B cell (primary cell): ENCODE measurements at regions not wholly inside any gene's neighbourhood (a gene's known extent, or its start where the extent isn't known, plus 50 kb on each side); places are given as distances from the start of the nearest gene placed in this dataset.
A peak's percentile ranks its signal among the peaks of the same experiment; 100 is the strongest.

Experiments used
- ATAC-seq: fragments of 200-7000 bp; cut with Tn5 transposase; one replicate; pipeline ENCODE4 v1.10.0; 2021; ENCODE audit warnings: low read depth, mild to moderate bottlenecking, moderate number of reproducible peaks, moderate library complexity
- CTCF ChIA-PET: fragments of 350-600 bp; sonication (Branson Sonifier 250); formaldehyde crosslinking; loops from one replicate; lab custom pipeline; 2021; ENCODE audit warnings: antibody characterized with exemption, inconsistent platforms; lab: Charles Lee
- POLR2A ChIA-PET: fragments of 350-600 bp; sonication (Branson Sonifier 250); formaldehyde crosslinking; loops from one replicate; lab custom pipeline; 2021; ENCODE audit warnings: antibody characterized with exemption; lab: Charles Lee
- DNase-seq: peaks from one replicate; pipeline ENCODE4 v3.0.0; 2013
- H2AFZ ChIP-seq: 2 replicates; pipeline ENCODE4 v1.6.1; 2012; ENCODE audit warnings: mild to moderate bottlenecking, low read depth, low read length; ENCODE audit not compliant: insufficient read depth, poor library complexity, severe bottlenecking
- H3K27ac ChIP-seq, 2 donors: 1 replicate in 1 of 2; 2 replicates in 1 of 2; pipeline ENCODE4 v1.5.1; 2012 to 2013; ENCODE audit warnings: low read length in 2 of 2, mild to moderate bottlenecking in 2 of 2, moderate library complexity in 1 of 2
- H3K27me3 ChIP-seq, 4 experiments: fragments of 200-600 bp in 1 of 4; sonication (generic) in 1 of 4; replicated peaks in 1 of 4; 1 replicate in 2 of 4; 2 replicates in 2 of 4; pipeline versions ENCODE4 v1.6.1 to v1.7.0; 2013 to 2016; ENCODE audit warnings: low read length in 3 of 4, mild to moderate bottlenecking in 2 of 4, mixed read lengths in 1 of 4, moderate library complexity in 1 of 4; ENCODE audit not compliant: insufficient read depth in 4 of 4, control insufficient read depth in 3 of 4; ENCODE audit errors: control extremely low read depth in 1 of 4
- H3K36me3 ChIP-seq, 2 experiments: replicated peaks in 1 of 2; 1 replicate in 1 of 2; 2 replicates in 1 of 2; pipeline versions ENCODE4 v1.6.1 to v1.7.1; 2013; ENCODE audit warnings: low read length in 1 of 2; ENCODE audit not compliant: insufficient read depth in 2 of 2, control insufficient read depth in 1 of 2; ENCODE audit errors: control extremely low read depth in 1 of 2, extremely low read depth in 1 of 2
- H3K4me1 ChIP-seq, 2 donors: fragments of 200-600 bp in 1 of 2; sonication (generic) in 1 of 2; 1 replicate in 1 of 2; 2 replicates in 1 of 2; pipeline versions ENCODE4 v1.5.1 to v1.6.1; 2013 to 2017; ENCODE audit warnings: low read length in 2 of 2; ENCODE audit not compliant: control insufficient read depth in 2 of 2, insufficient read depth in 2 of 2
- H3K4me2 ChIP-seq: replicated peaks from 2 replicates; pipeline ENCODE3; 2012; ENCODE audit warnings: mild to moderate bottlenecking, low read depth, low read length; ENCODE audit not compliant: poor library complexity, severe bottlenecking
- H3K4me3 ChIP-seq, 5 experiments: fragments of 200-600 bp in 1 of 5; sonication (generic) in 1 of 5; 1 replicate in 3 of 5; 2 replicates in 2 of 5; pipeline versions ENCODE4 v1.5.1 to v1.7.0; 2011 to 2016; ENCODE audit warnings: low read length in 4 of 5, mild to moderate bottlenecking in 4 of 5, low read depth in 2 of 5, control low read depth in 1 of 5, moderate library complexity in 1 of 5; ENCODE audit not compliant: insufficient read depth in 1 of 5; ENCODE audit errors: control extremely low read depth in 1 of 5, extremely low read depth in 1 of 5
- H3K79me2 ChIP-seq: fragments of 200-600 bp; sonication (generic); one replicate; pipeline ENCODE4 v1.6.0; 2016; ENCODE audit warnings: low read length; ENCODE audit not compliant: control insufficient read depth, insufficient read depth
- H3K9ac ChIP-seq: fragments of 200-600 bp; sonication (generic); 2 replicates; pipeline ENCODE4 v1.6.1; 2017; ENCODE audit warnings: mild to moderate bottlenecking, low read length, moderate library complexity
- H3K9me3 ChIP-seq, 3 donors: one replicate each; pipeline versions ENCODE4 v1.6.1 to v1.7.1; 2013; ENCODE audit warnings: low read length in 2 of 3; ENCODE audit not compliant: control insufficient read depth in 2 of 3, insufficient read depth in 1 of 3; ENCODE audit errors: control extremely low read depth in 1 of 3
- H4K20me1 ChIP-seq: 2 replicates; pipeline ENCODE4 v1.6.0; 2012; ENCODE audit warnings: mild to moderate bottlenecking, low read length; ENCODE audit not compliant: insufficient read depth, control insufficient read depth, poor library complexity, severe bottlenecking
- H3K27ac Mint-ChIP-seq: one replicate; pipeline ENCODE4 v1.8.0; 2021; ENCODE audit warnings: mixed read lengths
- H3K27me3 Mint-ChIP-seq: one replicate; pipeline ENCODE4 v1.8.0; 2021; ENCODE audit warnings: mixed read lengths
- H3K4me1 Mint-ChIP-seq: one replicate; pipeline ENCODE4 v1.8.0; 2021; ENCODE audit warnings: mixed read lengths
- H3K4me3 Mint-ChIP-seq: one replicate; pipeline ENCODE4 v1.8.0; 2021; ENCODE audit warnings: mixed read lengths
- H3K9me3 Mint-ChIP-seq: one replicate; pipeline ENCODE4 v1.8.0; 2022; ENCODE audit warnings: mixed read lengths; ENCODE audit not compliant: insufficient read depth
- CTCF ChIP-seq: fragments of 200-600 bp; IDR thresholded peaks from one replicate; pipeline ENCODE4 v1.8.0; 2022; ENCODE audit warnings: antibody characterized with exemption, mild to moderate bottlenecking
- EZH2 ChIP-seq: IDR thresholded peaks from 2 replicates; pipeline ENCODE4 v1.6.1; 2012; ENCODE audit warnings: borderline replicate concordance, low read depth, mild to moderate bottlenecking, moderate library complexity, low read length; ENCODE audit not compliant: insufficient read depth, poor library complexity, severe bottlenecking
- WGBS: methylation state at CpG from one replicate; pipeline ENCODE4 v1.1.5; 2013; ENCODE audit warnings: missing lambda C conversion rate; ENCODE audit not compliant: insufficient coverage; 5-methylcytosine and 5-hydroxymethylcytosine counted together
- intact Hi-C: fragments of 100-400 bp; cut with micrococcal nuclease; formaldehyde crosslinking; loops from one replicate; pipeline ENCODE4 v1.10.0; 2022

GRCh38 chr21:20443558-20444155 lies 554.6 kb upstream of the NCAM2 start:
- H3K27me3 Mint-ChIP-seq = no peaks in the 10 kb centered on the region
- no peaks in the 10 kb centered on the region for H3K4me1 Mint-ChIP-seq
- Histone ChIP-seq H3K4me1 (no peaks in the 10 kb centered on the region), H3K36me3 (no peaks in the 10 kb centered on the region), H3K9ac (no peak overlapping the region), H3K4me3 (no peak overlapping the region), H3K9me3 (peaks cover 0 to 4% (median 0%) of the 10 kb centered on the region in 3 donors), H3K4me2 (no peak overlapping the region), H3K27me3 (no peaks in the 10 kb centered on the region), H3K79me2 (no peaks in the 10 kb centered on the region), H3K27ac (no peak overlapping the region), H4K20me1 (no peaks in the 10 kb centered on the region), H2AFZ (no peak overlapping the region)
- intact Hi-C loops = no loop called here
- no peak for TF ChIP-seq EZH2
- peak; percentile 13 for TF ChIP-seq CTCF
- 39% methylated on average over 2 of the region's 13 CpGs for WGBS
- H3K27ac Mint-ChIP-seq = no peak overlapping the region
- no peak overlapping the region for H3K4me3 Mint-ChIP-seq
- DNase-seq (no peak), ATAC-seq (no peak)
- H3K9me3 Mint-ChIP-seq = no peaks in the 10 kb centered on the region
- ChIA-PET POLR2A (no interaction called here), CTCF (no interaction called here)

GRCh38 chr21:20445971-20446370 lies 552.2 kb upstream of the NCAM2 start:
- Histone ChIP-seq H3K27ac (no peak overlapping the region), H3K9ac (no peak overlapping the region), H4K20me1 (no peaks in the 10 kb centered on the region), H3K36me3 (no peaks in the 10 kb centered on the region), H3K79me2 (no peaks in the 10 kb centered on the region), H3K9me3 (peaks cover 0 to 7% (median 0%) of the 10 kb centered on the region in 3 donors), H2AFZ (no peak overlapping the region), H3K4me2 (no peak overlapping the region), H3K27me3 (no peaks in the 10 kb centered on the region), H3K4me1 (no peaks in the 10 kb centered on the region), H3K4me3 (no peak overlapping the region)
- intact Hi-C loops = no loop called here
- POLR2A ChIA-PET = no interaction called here
- no peak for ATAC-seq
- WGBS = no CpG with 5 or more reads among the region's 2 CpGs
- DNase-seq = no peak
- Mint-ChIP-seq H3K9me3 (no peaks in the 10 kb centered on the region), H3K4me3 (no peak overlapping the region), H3K27me3 (no peaks in the 10 kb centered on the region), H3K27ac (no peak overlapping the region), H3K4me1 (no peaks in the 10 kb centered on the region)
- CTCF ChIA-PET = no interaction called here
- no peak for TF ChIP-seq CTCF
- no peak for TF ChIP-seq EZH2
